WI38 (cell line): ENCODE measurements at regions not wholly inside any gene's neighbourhood (a gene's known extent, or its start where the extent isn't known, plus 50 kb on each side); places are given as distances from the start of the nearest gene placed in this dataset.

Experiments
- H3K4me3 ChIP-seq: 2 replicates; pipeline ENCODE4 v1.5.1; 2011; ENCODE audit warnings: low read depth, mild to moderate bottlenecking, control low read depth, low read length
- TF ChIP-seq, protein P1 (sequence below): IDR thresholded peaks from 2 replicates; pipeline ENCODE4 v1.5.1; 2012; ENCODE audit warnings: low read depth, mild to moderate bottlenecking, control low read depth, low read length

DNA sequence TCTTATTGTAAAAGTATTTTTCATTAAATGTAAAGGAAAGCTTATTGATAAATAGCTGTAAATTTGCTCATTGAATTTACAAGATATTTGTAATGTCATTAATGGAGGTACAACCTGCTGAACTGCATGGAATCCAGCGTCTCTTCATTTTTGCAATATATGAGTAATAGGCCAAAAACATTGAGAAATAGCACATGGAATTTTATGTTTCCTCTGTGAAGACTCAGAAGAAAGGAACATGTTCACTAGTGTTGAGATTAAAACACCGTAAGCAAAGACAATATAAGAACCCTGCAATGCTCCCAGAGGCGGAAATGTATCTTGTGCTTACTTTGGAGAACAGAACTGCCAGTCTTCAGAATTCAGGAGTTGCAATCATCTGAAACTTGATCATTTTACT lies 167.6 kb downstream of the ALDH1A2 start:
- TF ChIP-seq, protein P1, sequence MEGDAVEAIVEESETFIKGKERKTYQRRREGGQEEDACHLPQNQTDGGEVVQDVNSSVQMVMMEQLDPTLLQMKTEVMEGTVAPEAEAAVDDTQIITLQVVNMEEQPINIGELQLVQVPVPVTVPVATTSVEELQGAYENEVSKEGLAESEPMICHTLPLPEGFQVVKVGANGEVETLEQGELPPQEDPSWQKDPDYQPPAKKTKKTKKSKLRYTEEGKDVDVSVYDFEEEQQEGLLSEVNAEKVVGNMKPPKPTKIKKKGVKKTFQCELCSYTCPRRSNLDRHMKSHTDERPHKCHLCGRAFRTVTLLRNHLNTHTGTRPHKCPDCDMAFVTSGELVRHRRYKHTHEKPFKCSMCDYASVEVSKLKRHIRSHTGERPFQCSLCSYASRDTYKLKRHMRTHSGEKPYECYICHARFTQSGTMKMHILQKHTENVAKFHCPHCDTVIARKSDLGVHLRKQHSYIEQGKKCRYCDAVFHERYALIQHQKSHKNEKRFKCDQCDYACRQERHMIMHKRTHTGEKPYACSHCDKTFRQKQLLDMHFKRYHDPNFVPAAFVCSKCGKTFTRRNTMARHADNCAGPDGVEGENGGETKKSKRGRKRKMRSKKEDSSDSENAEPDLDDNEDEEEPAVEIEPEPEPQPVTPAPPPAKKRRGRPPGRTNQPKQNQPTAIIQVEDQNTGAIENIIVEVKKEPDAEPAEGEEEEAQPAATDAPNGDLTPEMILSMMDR, result no peak
- no peak overlapping the region for H3K4me3 ChIP-seq

GRCh38 chr15:57902155-57902554 lies 163.4 kb downstream of the ALDH1A2 start:
- no peak overlapping the region for H3K4me3 ChIP-seq
- TF ChIP-seq, protein P1, result no peak
